Right atrium auricular region (tissue), 2 donors: ENCODE measurements at regions not wholly inside any gene's neighbourhood (a gene's known extent, or its start where the extent isn't known, plus 50 kb on each side); places are given as distances from the start of the nearest gene placed in this dataset.
A peak's percentile ranks its signal among the peaks of the same experiment; 100 is the strongest.

Experiments used
- DNase-seq: peaks from one replicate; pipeline ENCODE4 v3.0.0-alpha.2; 2019; ENCODE audit warnings: low spot score
- H3K27ac ChIP-seq, 2 donors: fragments of 200-600 bp; sonication (generic); 1 replicate in 1 of 2; 2 replicates in 1 of 2; pipeline ENCODE4 v1.5.1; 2016 to 2019
- H3K27me3 ChIP-seq, 2 donors: fragments of 200-600 bp; sonication (generic); one replicate each; pipeline versions ENCODE4 v1.5.1 to v1.6.0; 2017 to 2019
- H3K36me3 ChIP-seq: fragments of 200-600 bp; sonication (generic); one replicate; pipeline ENCODE4 v1.5.1; 2016
- H3K4me1 ChIP-seq, 2 donors: fragments of 200-600 bp; sonication (generic); one replicate each; pipeline versions ENCODE4 v1.5.1 to v1.6.0; 2017 to 2019
- H3K4me3 ChIP-seq, 2 donors: fragments of 200-600 bp; sonication (generic); 1 replicate in 1 of 2; 2 replicates in 1 of 2; pipeline ENCODE4 v1.5.1; 2017 to 2019; ENCODE audit warnings: mild to moderate bottlenecking in 1 of 2, moderate library complexity in 1 of 2
- H3K9me3 ChIP-seq, 2 donors: fragments of 200-600 bp; sonication (generic); one replicate each; pipeline ENCODE4 v1.5.1; 2019
- CTCF ChIP-seq, 2 donors: fragments of 200-600 bp; sonication (generic); IDR thresholded peaks; one replicate each; pipeline ENCODE4 v1.5.1; 2019; ENCODE audit warnings: antibody characterized with exemption in 2 of 2

- Histone ChIP-seq H3K27ac (peak overlapping the region in 1 of 2 donors; percentile 41), H3K27me3 (no peaks in the 10 kb centered on the region), H3K4me1 (peaks cover 0 to 11% of the 10 kb centered on the region in 2 donors), H3K4me3 (no peak overlapping the region), H3K36me3 (no peaks in the 10 kb centered on the region), H3K9me3 (no peaks in the 10 kb centered on the region)
- no peak for TF ChIP-seq CTCF (IDR thresholded peaks at IDR 0.05)
- DNase-seq: no peak
These were observed 119.2 kb upstream of the ANK3 start for GRCh38 chr10:60508831-60509230.

GRCh38 chr10:60508037-60508436 lies 118.4 kb upstream of the ANK3 start:
- no peak for DNase-seq
- H3K36me3 ChIP-seq: no peaks in the 10 kb centered on the region
- no peaks in the 10 kb centered on the region for H3K27me3 ChIP-seq
- H3K27ac ChIP-seq: peak overlapping the region; percentile 14 to 41
- no peak overlapping the region for H3K4me3 ChIP-seq
- peaks cover 0 to 11% of the 10 kb centered on the region in 2 donors for H3K4me1 ChIP-seq
- no peak for TF ChIP-seq CTCF (IDR thresholded peaks at IDR 0.05)
- no peaks in the 10 kb centered on the region for H3K9me3 ChIP-seq

GRCh38 chr10:60502621-60503020 lies 112.9 kb upstream of the ANK3 start:
- Histone ChIP-seq H3K27ac (no peak overlapping the region), H3K4me1 (peaks cover 0 to 3% of the 10 kb centered on the region in 2 donors), H3K27me3 (no peaks in the 10 kb centered on the region), H3K4me3 (no peak overlapping the region), H3K9me3 (no peaks in the 10 kb centered on the region), H3K36me3 (no peaks in the 10 kb centered on the region)
- no peak for DNase-seq
- no peak for TF ChIP-seq CTCF (IDR thresholded peaks at IDR 0.05)

- no peak for TF ChIP-seq CTCF (IDR thresholded peaks at IDR 0.05)
- Histone ChIP-seq H3K9me3 (no peaks in the 10 kb centered on the region), H3K36me3 (no peaks in the 10 kb centered on the region), H3K27me3 (no peaks in the 10 kb centered on the region), H3K4me1 (peaks cover 0 to 3% of the 10 kb centered on the region in 2 donors), H3K27ac (no peak overlapping the region), H3K4me3 (no peak overlapping the region)
- no peak for DNase-seq
These were observed 109.3 kb upstream of the ANK3 start for GRCh38 chr10:60498985-60499384.

- H3K4me1 ChIP-seq: peaks cover 0 to 3% of the 10 kb centered on the region in 2 donors
- no peak for DNase-seq
- H3K9me3 ChIP-seq: no peaks in the 10 kb centered on the region
- no peak overlapping the region for H3K4me3 ChIP-seq
- H3K27me3 ChIP-seq: no peaks in the 10 kb centered on the region
- no peaks in the 10 kb centered on the region for H3K36me3 ChIP-seq
- H3K27ac ChIP-seq: no peak overlapping the region
- no peak for TF ChIP-seq CTCF (IDR thresholded peaks at IDR 0.05)
These were observed 107.7 kb upstream of the ANK3 start for GRCh38 chr10:60497364-60497763.

- H3K9me3 ChIP-seq: no peaks in the 10 kb centered on the region
- no peak for TF ChIP-seq CTCF (IDR thresholded peaks at IDR 0.05)
- H3K4me1 ChIP-seq: peaks cover 0 to 3% of the 10 kb centered on the region in 2 donors
- no peak overlapping the region for H3K4me3 ChIP-seq
- H3K27ac ChIP-seq: no peak overlapping the region
- H3K36me3 ChIP-seq: no peaks in the 10 kb centered on the region
- no peaks in the 10 kb centered on the region for H3K27me3 ChIP-seq
- DNase-seq: no peak
These were observed 106.5 kb upstream of the ANK3 start for GRCh38 chr10:60496181-60496580.
